GM18502 (cell line): ENCODE measurements at regions not wholly inside any gene's neighbourhood (a gene's known extent, or its start where the extent isn't known, plus 50 kb on each side); places are given as distances from the start of the nearest gene placed in this dataset.
"Not testable (repeated sequence)": the region's sequence is repeated elsewhere in the genome, so short reads cannot be mapped to it uniquely, and the experiment has no call there.

Experiments
- ATAC-seq: cut with Tn5 transposase; IDR thresholded peaks from one replicate; pipeline ENCODE4 v1.9.1; 2021; ENCODE audit warnings: mild to moderate bottlenecking; ENCODE audit not compliant: unreplicated experiment, poor library complexity

GRCh38 chr12:78331181-78331580 lies 500.5 kb downstream of the NAV3 start:
- no peak for ATAC-seq

GRCh38 chr12:78331753-78332152 lies 501.1 kb downstream of the NAV3 start:
- ATAC-seq: no peak

GRCh38 chr12:78338054-78338785 lies 507.5 kb downstream of the NAV3 start:
- no peak for ATAC-seq

GRCh38 chr12:78340406-78340805 lies 509.7 kb downstream of the NAV3 start:
- no peak for ATAC-seq

- no peak for ATAC-seq
Measured at GRCh38 chr12:78343657-78344056, 513.0 kb downstream of the NAV3 start.

GRCh38 chr12:78359520-78359919 lies 505.1 kb upstream of the SYT1 start:
- no peak for ATAC-seq

GRCh38 chr12:78361683-78362082 lies 502.9 kb upstream of the SYT1 start:
- no peak for ATAC-seq

- no peak for ATAC-seq
Measured at GRCh38 chr12:78371284-78371683, 493.3 kb upstream of the SYT1 start.

GRCh38 chr12:78375461-78375860 lies 489.1 kb upstream of the SYT1 start:
- no peak for ATAC-seq

GRCh38 chr12:78376257-78376656 lies 488.3 kb upstream of the SYT1 start:
- ATAC-seq: no peak

- ATAC-seq: not testable (repeated sequence)
Measured at GRCh38 chr12:78379065-78379464, 485.5 kb upstream of the SYT1 start.

- no peak for ATAC-seq
Measured at GRCh38 chr12:78383414-78383813, 481.2 kb upstream of the SYT1 start.

GRCh38 chr12:78384541-78384940 lies 480.0 kb upstream of the SYT1 start:
- no peak for ATAC-seq

GRCh38 chr12:78385541-78385940 lies 479.0 kb upstream of the SYT1 start:
- ATAC-seq: no peak

GRCh38 chr12:78386871-78387270 lies 477.7 kb upstream of the SYT1 start:
- no peak for ATAC-seq

GRCh38 chr12:78387721-78388120 lies 476.9 kb upstream of the SYT1 start:
- ATAC-seq: no peak

- ATAC-seq: no peak
Measured at GRCh38 chr12:78388461-78388860, 476.1 kb upstream of the SYT1 start.

- no peak for ATAC-seq
Measured at GRCh38 chr12:78390920-78391319, 473.7 kb upstream of the SYT1 start.

- no peak for ATAC-seq
Measured at GRCh38 chr12:78392918-78393317, 471.7 kb upstream of the SYT1 start.

- no peak for ATAC-seq
Measured at GRCh38 chr12:78395961-78396360, 468.6 kb upstream of the SYT1 start.

- no peak for ATAC-seq
Measured at GRCh38 chr12:78396538-78396937, 468.0 kb upstream of the SYT1 start.

- no peak for ATAC-seq
Measured at GRCh38 chr12:78398750-78399149, 465.8 kb upstream of the SYT1 start.
